Loucy (cell line): ENCODE measurements at regions not wholly inside any gene's neighbourhood (a gene's known extent, or its start where the extent isn't known, plus 50 kb on each side); places are given as distances from the start of the nearest gene placed in this dataset.

ENCODE experiments used
- H2AFZ ChIP-seq: fragments of 200-600 bp; sonication (generic); 2 replicates; pipeline ENCODE4 v1.6.0; 2016; ENCODE audit warnings: antibody characterized with exemption, mild to moderate bottlenecking, low read length, moderate library complexity
- H3F3A ChIP-seq: fragments of 200-600 bp; 2 replicates; pipeline ENCODE4 v1.6.0; 2016; ENCODE audit warnings: antibody characterized with exemption, low read depth, mild to moderate bottlenecking
- H3K27me3 ChIP-seq: fragments of 200-600 bp; sonication (generic); 2 replicates; pipeline ENCODE4 v1.6.1; 2014; ENCODE audit warnings: low read length, mild to moderate bottlenecking; ENCODE audit not compliant: insufficient read depth, poor library complexity, severe bottlenecking
- H3K36me3 ChIP-seq: fragments of 200-600 bp; sonication (generic); 2 replicates; pipeline ENCODE4 v1.6.1; 2016; ENCODE audit warnings: low read length; ENCODE audit not compliant: insufficient read depth
- H3K4me1 ChIP-seq: fragments of 200-600 bp; sonication (generic); 2 replicates; pipeline ENCODE4 v1.5.1; 2014; ENCODE audit warnings: low read length, mild to moderate bottlenecking; ENCODE audit not compliant: insufficient read depth, poor library complexity, severe bottlenecking
- H3K4me2 ChIP-seq: fragments of 200-600 bp; sonication (generic); 2 replicates; pipeline ENCODE4 v1.6.0; 2014; ENCODE audit warnings: antibody characterized with exemption, low read length, low read depth, mild to moderate bottlenecking; ENCODE audit not compliant: poor library complexity, severe bottlenecking
- H3K4me3 ChIP-seq: fragments of 200-600 bp; sonication (generic); 2 replicates; pipeline ENCODE4 v1.5.1; 2014; ENCODE audit warnings: low read length, mild to moderate bottlenecking, mixed read lengths; ENCODE audit not compliant: poor library complexity, severe bottlenecking
- H3K79me2 ChIP-seq: fragments of 200-600 bp; sonication (generic); 2 replicates; pipeline ENCODE4 v1.6.1; 2014; ENCODE audit warnings: low read length; ENCODE audit not compliant: insufficient read depth
- H3K9ac ChIP-seq: fragments of 200-600 bp; sonication (generic); 2 replicates; pipeline ENCODE4 v1.6.0; 2014; ENCODE audit warnings: mild to moderate bottlenecking, low read depth, low read length, moderate library complexity; ENCODE audit not compliant: poor library complexity, severe bottlenecking
- H3K9me2 ChIP-seq: fragments of 200-600 bp; sonication (generic); replicated peaks from 2 replicates; pipeline ENCODE4 v1.6.1; 2016; ENCODE audit warnings: low read depth, low read length, mixed read lengths
- H3K9me3 ChIP-seq: fragments of 200-600 bp; sonication (generic); 2 replicates; pipeline ENCODE4 v1.6.1; 2014; ENCODE audit warnings: mild to moderate bottlenecking, antibody characterized with exemption, low read length, low read depth; ENCODE audit not compliant: insufficient read depth
- H4K20me1 ChIP-seq: fragments of 200-600 bp; sonication (generic); 2 replicates; pipeline ENCODE4 v1.6.0; 2014; ENCODE audit warnings: antibody characterized with exemption, low read length, mild to moderate bottlenecking; ENCODE audit not compliant: insufficient read depth, poor library complexity, severe bottlenecking
- CTCF ChIP-seq: fragments of 200-600 bp; sonication (generic); conservative IDR thresholded peaks from 2 replicates; pipeline ENCODE4 v1.5.1; 2014; ENCODE audit warnings: mild to moderate bottlenecking, antibody characterized with exemption, low read length
- EZH2phosphoT487 ChIP-seq: fragments of 200-600 bp; IDR thresholded peaks from 2 replicates; pipeline ENCODE4 v1.6.1; 2018; ENCODE audit warnings: antibody characterized with exemption, mild to moderate bottlenecking, moderate library complexity, borderline replicate concordance

GRCh38 chr3:43213631-43214030 lies 72.7 kb upstream of the SNRK start:
- no peaks in the 10 kb centered on the region for H3K4me1 ChIP-seq
- H3K36me3 ChIP-seq, result no peaks in the 10 kb centered on the region
- H3F3A ChIP-seq, result no peaks in the 10 kb centered on the region
- H4K20me1 ChIP-seq, result no peaks in the 10 kb centered on the region
- H3K9me2 ChIP-seq, result no peaks in the 10 kb centered on the region
- no peaks in the 10 kb centered on the region for H3K9me3 ChIP-seq
- H3K4me2 ChIP-seq, result no peak overlapping the region
- H3K79me2 ChIP-seq, result no peaks in the 10 kb centered on the region
- H2AFZ ChIP-seq, result no peak overlapping the region
- no peak overlapping the region for H3K9ac ChIP-seq
- TF ChIP-seq EZH2phosphoT487 (no peak), CTCF (no peak)
- no peak overlapping the region for H3K4me3 ChIP-seq
- no peaks in the 10 kb centered on the region for H3K27me3 ChIP-seq

- Histone ChIP-seq H3K4me3 (no peak overlapping the region), H3K9me2 (no peaks in the 10 kb centered on the region), H3K79me2 (no peaks in the 10 kb centered on the region), H3K4me1 (no peaks in the 10 kb centered on the region), H3K27me3 (no peaks in the 10 kb centered on the region), H3K9me3 (no peaks in the 10 kb centered on the region), H3F3A (no peaks in the 10 kb centered on the region), H3K36me3 (no peaks in the 10 kb centered on the region), H4K20me1 (no peaks in the 10 kb centered on the region), H3K9ac (no peak overlapping the region), H2AFZ (no peak overlapping the region), H3K4me2 (no peak overlapping the region)
- no peak for TF ChIP-seq EZH2phosphoT487
- TF ChIP-seq CTCF, result no peak
Observed at GRCh38 chr3:43212914-43213611, 73.3 kb upstream of the SNRK start.

- H3K4me3 ChIP-seq, result no peak overlapping the region
- no peaks in the 10 kb centered on the region for H3K27me3 ChIP-seq
- H2AFZ ChIP-seq, result no peak overlapping the region
- TF ChIP-seq CTCF, result no peak
- no peak for TF ChIP-seq EZH2phosphoT487
- H3K9me2 ChIP-seq, result no peaks in the 10 kb centered on the region
- H3K9ac ChIP-seq, result no peak overlapping the region
- no peaks in the 10 kb centered on the region for H3K9me3 ChIP-seq
- H3F3A ChIP-seq, result no peaks in the 10 kb centered on the region
- H4K20me1 ChIP-seq, result no peaks in the 10 kb centered on the region
- H3K4me2 ChIP-seq, result no peak overlapping the region
- no peaks in the 10 kb centered on the region for H3K79me2 ChIP-seq
- no peaks in the 10 kb centered on the region for H3K36me3 ChIP-seq
- no peaks in the 10 kb centered on the region for H3K4me1 ChIP-seq
Observed at GRCh38 chr3:43211681-43212080, 74.7 kb upstream of the SNRK start.
